GM06990 (cell line): ENCODE measurements at regions not wholly inside any gene's neighbourhood (a gene's known extent, or its start where the extent isn't known, plus 50 kb on each side); places are given as distances from the start of the nearest gene placed in this dataset.
"Not testable (repeated sequence)": the region's sequence is repeated elsewhere in the genome, so short reads cannot be mapped to it uniquely, and the experiment has no call there.

ENCODE experiments used
- DNase-seq: peaks from one replicate; pipeline ENCODE4 v3.0.0-alpha.2; 2011; ENCODE audit not compliant: insufficient read length; ENCODE audit errors: extremely low read depth
- H3K27me3 ChIP-seq: replicated peaks from 2 replicates; pipeline ENCODE4 v1.6.0; 2011; ENCODE audit warnings: low read length; ENCODE audit not compliant: control insufficient read depth, insufficient read depth
- H3K36me3 ChIP-seq: 2 replicates; pipeline ENCODE4 v1.5.1; 2011; ENCODE audit warnings: low read length; ENCODE audit not compliant: control insufficient read depth, insufficient read depth
- H3K4me3 ChIP-seq: replicated peaks from 2 replicates; pipeline ENCODE4 v1.5.1; 2011; ENCODE audit warnings: low read depth, mild to moderate bottlenecking, control low read depth, low read length
- TF ChIP-seq, protein P1 (sequence below): IDR thresholded peaks from 2 replicates; pipeline ENCODE4 v1.5.1; 2011; ENCODE audit warnings: low read length, control low read depth, mild to moderate bottlenecking, inconsistent platforms; ENCODE audit not compliant: insufficient read depth, poor library complexity, severe bottlenecking

DNA sequence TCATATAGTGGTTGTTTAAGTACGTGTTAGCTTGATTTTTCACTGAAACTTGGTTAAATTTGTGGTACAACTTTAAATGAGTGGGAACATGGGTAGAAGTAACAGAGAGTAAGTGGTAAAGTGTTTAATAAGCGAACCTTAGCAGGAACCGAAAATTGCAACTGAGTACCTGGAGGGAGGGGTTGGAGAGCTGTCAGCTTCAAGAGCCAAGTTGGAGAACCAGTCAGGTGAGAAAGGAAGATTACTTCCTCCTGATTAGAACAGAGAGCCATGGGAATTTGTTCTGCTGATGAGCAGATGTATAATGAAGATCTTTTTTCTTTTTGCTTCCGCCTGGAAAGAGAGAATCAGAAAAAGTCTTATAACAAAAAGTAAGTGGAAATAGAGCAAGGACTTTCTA lies 158.4 kb upstream of the CDH7 start:
- no peak for DNase-seq
- TF ChIP-seq, protein P1, sequence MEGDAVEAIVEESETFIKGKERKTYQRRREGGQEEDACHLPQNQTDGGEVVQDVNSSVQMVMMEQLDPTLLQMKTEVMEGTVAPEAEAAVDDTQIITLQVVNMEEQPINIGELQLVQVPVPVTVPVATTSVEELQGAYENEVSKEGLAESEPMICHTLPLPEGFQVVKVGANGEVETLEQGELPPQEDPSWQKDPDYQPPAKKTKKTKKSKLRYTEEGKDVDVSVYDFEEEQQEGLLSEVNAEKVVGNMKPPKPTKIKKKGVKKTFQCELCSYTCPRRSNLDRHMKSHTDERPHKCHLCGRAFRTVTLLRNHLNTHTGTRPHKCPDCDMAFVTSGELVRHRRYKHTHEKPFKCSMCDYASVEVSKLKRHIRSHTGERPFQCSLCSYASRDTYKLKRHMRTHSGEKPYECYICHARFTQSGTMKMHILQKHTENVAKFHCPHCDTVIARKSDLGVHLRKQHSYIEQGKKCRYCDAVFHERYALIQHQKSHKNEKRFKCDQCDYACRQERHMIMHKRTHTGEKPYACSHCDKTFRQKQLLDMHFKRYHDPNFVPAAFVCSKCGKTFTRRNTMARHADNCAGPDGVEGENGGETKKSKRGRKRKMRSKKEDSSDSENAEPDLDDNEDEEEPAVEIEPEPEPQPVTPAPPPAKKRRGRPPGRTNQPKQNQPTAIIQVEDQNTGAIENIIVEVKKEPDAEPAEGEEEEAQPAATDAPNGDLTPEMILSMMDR, result no peak
- Histone ChIP-seq H3K36me3 (no peaks in the 10 kb centered on the region), H3K4me3 (no peak overlapping the region), H3K27me3 (no peaks in the 10 kb centered on the region)

DNA sequence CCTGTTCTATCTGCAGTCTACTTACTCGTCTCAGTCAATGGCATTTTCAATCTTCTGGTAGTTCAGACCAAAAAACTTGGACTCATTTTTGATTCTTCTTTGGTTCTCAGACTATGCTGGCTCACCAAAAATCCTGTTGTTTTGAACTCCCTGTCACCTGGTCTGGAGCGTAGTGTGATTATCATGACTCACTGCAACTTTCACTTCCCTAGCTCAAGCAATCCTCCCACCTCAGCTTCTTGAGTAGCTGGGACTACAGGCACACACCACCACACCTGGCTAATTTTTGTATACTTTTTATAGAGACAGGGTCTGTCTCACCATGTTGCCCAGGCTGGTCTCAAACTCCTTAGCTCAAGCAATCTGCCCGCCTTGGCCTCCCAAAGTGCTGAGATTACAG lies 163.3 kb upstream of the CDH7 start:
- Histone ChIP-seq H3K36me3 (no peaks in the 10 kb centered on the region), H3K27me3 (no peaks in the 10 kb centered on the region), H3K4me3 (no peak overlapping the region)
- TF ChIP-seq, protein P1, result no peak
- no peak for DNase-seq

DNA sequence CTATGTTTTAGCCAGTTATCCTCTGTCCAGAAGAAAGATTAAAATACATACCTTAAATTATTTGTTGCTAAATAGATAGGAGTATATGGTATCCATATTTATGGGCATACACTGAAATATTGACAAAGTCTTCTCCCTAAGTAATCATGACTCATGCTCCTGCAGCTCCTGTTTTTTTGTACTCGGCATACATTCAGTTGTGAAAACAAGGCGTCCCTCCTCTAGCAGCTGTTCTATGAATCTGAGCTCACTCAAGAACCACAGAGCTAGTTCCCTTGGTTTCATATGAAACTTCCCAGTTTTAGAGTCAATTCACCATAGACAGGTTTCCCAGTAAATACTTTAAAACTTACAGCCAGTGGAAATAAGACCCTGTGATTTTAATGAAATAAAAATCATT lies 168.7 kb upstream of the CDH7 start:
- not testable (repeated sequence) for H3K4me3 ChIP-seq, H3K36me3 ChIP-seq, DNase-seq, H3K27me3 ChIP-seq

DNA sequence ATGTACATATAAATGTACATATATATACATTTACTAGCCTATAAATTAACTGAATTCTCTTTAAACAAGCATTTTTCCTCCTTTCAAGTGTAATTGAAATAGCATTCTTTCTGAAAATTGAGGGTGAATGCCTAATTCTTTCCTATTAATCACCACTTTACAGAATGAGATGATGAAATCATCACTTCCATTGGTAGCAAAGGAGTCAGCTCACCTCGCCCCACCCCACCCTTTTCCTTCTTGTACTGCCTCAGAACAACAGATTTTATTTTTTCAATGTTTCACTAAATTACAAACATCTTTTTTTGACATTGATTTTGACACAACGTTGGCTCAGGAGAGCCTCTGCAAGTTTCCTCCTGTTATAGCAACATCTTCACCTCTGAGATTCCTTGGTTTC lies 181.9 kb upstream of the CDH7 start:
- DNase-seq, result no peak
- Histone ChIP-seq H3K27me3 (no peaks in the 10 kb centered on the region), H3K36me3 (no peaks in the 10 kb centered on the region), H3K4me3 (no peak overlapping the region)
- TF ChIP-seq, protein P1, result no peak

DNA sequence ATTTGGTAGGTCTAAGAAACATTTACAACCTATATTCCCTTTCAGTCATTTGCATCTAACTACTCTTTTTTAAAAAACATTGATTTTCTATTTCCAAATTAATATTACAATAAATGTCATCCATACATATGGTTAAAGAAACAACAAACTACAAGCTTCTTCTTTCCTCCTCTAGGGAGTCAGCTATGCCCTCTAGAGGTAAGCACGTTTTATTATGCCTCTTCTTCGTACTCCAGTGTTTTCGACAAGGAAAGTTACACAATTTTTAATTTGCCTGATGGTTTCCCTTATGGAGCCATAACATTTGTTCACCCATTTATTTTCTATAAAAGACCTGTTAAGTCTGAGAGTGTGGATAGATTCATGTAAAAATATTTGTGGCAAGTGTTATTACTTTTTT lies 183.4 kb upstream of the CDH7 start:
- DNase-seq, result no peak
- no peaks in the 10 kb centered on the region for H3K36me3 ChIP-seq
- no peaks in the 10 kb centered on the region for H3K27me3 ChIP-seq
- H3K4me3 ChIP-seq, result no peak overlapping the region
- TF ChIP-seq, protein P1, result no peak

DNA sequence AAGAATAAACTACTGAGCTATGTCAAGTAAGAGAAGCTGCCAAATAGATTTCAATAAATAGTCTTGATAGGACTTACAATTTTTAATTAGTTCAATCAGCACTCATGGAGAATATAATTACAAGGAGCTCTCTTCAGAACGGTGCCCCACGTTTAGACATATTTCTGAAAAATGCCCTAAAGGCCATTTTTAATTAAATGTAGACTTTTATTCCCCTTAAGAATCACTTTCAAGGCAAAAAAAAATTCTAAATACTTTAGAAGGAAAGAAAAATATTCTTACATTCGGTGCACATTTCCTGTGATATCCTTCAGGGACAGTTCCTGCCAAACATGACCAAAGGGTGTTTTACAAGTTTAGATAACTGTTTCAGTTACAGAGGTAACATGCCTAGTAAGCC lies 202.5 kb upstream of the CDH7 start:
- Histone ChIP-seq H3K27me3 (no peaks in the 10 kb centered on the region), H3K4me3 (no peak overlapping the region), H3K36me3 (no peaks in the 10 kb centered on the region)
- TF ChIP-seq, protein P1, result no peak
- DNase-seq, result no peak

DNA sequence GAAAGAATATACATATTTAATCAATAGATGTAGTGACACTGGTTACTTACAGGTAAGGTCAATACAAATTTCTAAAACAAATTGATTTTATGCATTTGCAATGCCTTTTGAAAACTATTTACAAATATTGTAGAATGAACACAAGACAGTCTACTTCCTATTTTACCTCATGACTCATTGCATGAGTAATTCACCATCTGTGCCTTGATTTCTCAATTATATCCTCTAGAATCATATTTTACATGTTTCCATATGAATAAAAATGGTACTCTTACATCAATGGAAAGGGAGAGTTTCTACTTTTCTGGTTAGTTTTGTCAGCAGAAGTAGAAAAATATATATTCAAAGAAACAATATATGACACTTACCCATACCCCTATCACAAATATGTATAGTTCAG lies 203.8 kb upstream of the CDH7 start:
- H3K36me3 ChIP-seq, result no peaks in the 10 kb centered on the region
- H3K27me3 ChIP-seq, result no peaks in the 10 kb centered on the region
- TF ChIP-seq, protein P1, result no peak
- DNase-seq, result no peak
- H3K4me3 ChIP-seq, result no peak overlapping the region
